Mammary epithelial cell (primary cell): ENCODE measurements at regions not wholly inside any gene's neighbourhood (a gene's known extent, or its start where the extent isn't known, plus 50 kb on each side); places are given as distances from the start of the nearest gene placed in this dataset.
"Not testable (repeated sequence)": the region's sequence is repeated elsewhere in the genome, so short reads cannot be mapped to it uniquely, and the experiment has no call there.

ENCODE experiments used
- EZH2 ChIP-seq: IDR thresholded peaks from 2 replicates; pipeline ENCODE4 v1.6.1; 2012; ENCODE audit warnings: low read length, inconsistent platforms, borderline replicate concordance
- TF ChIP-seq, protein P1 (sequence below), 2 donors: IDR thresholded peaks in 1 of 2; conservative IDR thresholded peaks in 1 of 2; 2 replicates each; pipeline ENCODE4 v1.5.1; 2011 to 2012; ENCODE audit warnings: inconsistent platforms in 2 of 2, low read length in 2 of 2, mild to moderate bottlenecking in 2 of 2, control low read depth in 1 of 2, low read depth in 1 of 2; ENCODE audit not compliant: insufficient read depth in 1 of 2; ENCODE audit errors: extremely low read depth in 1 of 2

DNA sequence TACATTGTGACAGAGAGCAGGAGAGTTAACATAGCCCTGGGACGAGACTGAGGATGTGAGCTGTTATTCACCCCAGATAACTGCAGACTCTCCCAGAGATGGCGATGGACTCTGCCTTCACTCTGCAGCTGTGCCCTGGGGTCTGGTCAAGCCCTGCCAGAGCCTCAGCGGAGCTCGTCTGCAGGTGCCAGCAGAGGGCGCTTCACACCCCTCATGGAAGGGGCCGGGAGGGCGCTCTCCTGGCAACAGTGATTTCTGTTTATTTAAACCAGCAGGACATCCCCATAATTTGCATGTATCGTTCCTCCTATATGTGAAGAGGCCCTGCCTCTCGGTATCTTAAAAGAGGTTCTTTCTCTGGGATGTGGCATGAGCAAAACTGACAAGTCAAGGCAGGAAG lies 1329.8 kb downstream of the RPIA start:
- TF ChIP-seq, protein P1, sequence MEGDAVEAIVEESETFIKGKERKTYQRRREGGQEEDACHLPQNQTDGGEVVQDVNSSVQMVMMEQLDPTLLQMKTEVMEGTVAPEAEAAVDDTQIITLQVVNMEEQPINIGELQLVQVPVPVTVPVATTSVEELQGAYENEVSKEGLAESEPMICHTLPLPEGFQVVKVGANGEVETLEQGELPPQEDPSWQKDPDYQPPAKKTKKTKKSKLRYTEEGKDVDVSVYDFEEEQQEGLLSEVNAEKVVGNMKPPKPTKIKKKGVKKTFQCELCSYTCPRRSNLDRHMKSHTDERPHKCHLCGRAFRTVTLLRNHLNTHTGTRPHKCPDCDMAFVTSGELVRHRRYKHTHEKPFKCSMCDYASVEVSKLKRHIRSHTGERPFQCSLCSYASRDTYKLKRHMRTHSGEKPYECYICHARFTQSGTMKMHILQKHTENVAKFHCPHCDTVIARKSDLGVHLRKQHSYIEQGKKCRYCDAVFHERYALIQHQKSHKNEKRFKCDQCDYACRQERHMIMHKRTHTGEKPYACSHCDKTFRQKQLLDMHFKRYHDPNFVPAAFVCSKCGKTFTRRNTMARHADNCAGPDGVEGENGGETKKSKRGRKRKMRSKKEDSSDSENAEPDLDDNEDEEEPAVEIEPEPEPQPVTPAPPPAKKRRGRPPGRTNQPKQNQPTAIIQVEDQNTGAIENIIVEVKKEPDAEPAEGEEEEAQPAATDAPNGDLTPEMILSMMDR (conservative IDR thresholded peaks at IDR 0.05 in 1 of 2, IDR thresholded peaks at IDR 0.05 in 1 of 2; ENCODE audit: extremely low read depth in 1 of 2, insufficient read depth in 1 of 2, low read depth in 1 of 2, low read length in 2 of 2) = not testable (repeated sequence)
- not testable (repeated sequence) for TF ChIP-seq EZH2
